Forelimb muscle (tissue), 1 donor: ENCODE measurements at regions not wholly inside any gene's neighbourhood (a gene's known extent, or its start where the extent isn't known, plus 50 kb on each side); places are given as distances from the start of the nearest gene placed in this dataset.
"Not testable (repeated sequence)": the region's sequence is repeated elsewhere in the genome, so short reads cannot be mapped to it uniquely, and the experiment has no call there.

Experiments used
- DNase-seq: peaks from one replicate; pipeline ENCODE4 v3.0.0-alpha.2; 2013; ENCODE audit warnings: low read depth

DNA sequence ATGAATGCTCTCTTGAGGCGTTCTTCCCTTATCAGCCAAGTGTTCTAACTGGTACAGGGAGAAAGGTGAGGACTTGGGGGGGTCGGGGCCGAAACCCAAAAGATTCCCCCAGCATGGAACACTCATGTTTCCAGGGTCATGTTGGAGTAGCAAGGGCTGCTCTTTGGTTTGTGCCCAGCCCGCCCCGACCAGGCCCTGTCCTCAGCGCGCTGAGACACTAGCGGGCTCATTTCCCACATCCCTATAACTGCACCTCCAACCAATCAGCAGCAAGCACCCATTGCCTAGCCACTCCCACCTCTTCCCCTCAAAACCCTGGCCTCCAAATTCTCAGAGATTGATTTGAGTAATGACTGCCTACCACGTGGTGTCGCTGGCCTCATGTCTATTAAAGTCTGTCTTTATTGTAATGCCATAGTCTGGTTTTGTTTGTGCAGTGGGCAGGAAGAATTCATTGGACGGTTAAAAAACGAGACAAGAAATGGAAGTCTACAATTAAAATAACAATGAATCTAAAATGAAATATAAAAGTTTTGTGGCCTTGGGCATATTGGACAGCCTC, 1928.4 kb downstream of the STIM2 start:
- DNase-seq = no peak

GRCh38 chr4:28792917-28793597, 1927.1 kb upstream of the PCDH7 start:
- DNase-seq = no peak

- DNase-seq = no peak
Observed at GRCh38 chr4:28799696-28800095, 1920.5 kb upstream of the PCDH7 start.

DNA sequence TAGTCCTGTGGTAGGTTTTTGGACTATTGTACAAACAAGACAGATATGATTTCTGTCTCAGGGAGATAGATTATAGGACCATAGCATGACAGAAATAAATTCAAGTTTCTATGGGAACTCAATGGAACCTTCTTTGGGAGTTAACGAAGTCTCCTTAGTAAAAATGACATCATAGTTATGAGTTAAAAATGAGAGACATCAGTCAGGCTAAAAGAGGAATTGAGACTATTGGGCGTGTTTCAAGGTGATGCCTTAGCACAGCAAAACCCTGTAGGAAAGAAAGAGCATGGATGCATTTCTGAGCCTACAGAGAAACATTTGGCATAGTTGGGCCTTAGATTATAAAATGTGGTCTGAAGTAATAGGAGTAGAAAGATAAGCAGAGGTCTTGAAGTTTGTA, 1909.1 kb upstream of the PCDH7 start:
- no peak for DNase-seq

GRCh38 chr4:28822163-28822562, 1898.0 kb upstream of the PCDH7 start:
- no peak for DNase-seq

DNA sequence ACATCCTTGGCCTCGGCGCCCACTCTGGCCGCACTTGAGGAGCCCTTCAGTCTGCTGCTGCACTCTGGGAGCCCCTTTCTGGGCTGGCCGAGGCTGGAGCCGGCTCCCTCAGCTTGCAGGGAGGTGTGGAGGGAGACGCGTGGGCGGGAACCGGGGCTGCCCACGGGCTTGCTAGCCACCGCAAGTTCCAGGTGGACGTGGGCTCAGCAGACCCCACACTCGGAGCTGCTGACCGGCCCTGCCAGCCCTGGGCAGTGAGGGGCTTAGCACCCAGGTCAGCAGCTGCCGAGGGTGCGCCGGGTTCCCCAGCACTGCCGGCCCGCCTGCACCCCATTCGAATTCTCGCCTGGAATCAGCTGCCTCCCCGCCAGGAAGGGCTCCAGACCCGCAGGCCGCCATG, 1892.3 kb upstream of the PCDH7 start:
- DNase-seq = no peak

- no peak for DNase-seq
Observed at GRCh38 chr4:28831867-28832266, 1888.3 kb upstream of the PCDH7 start.

GRCh38 chr4:28832444-28832843, 1887.7 kb upstream of the PCDH7 start:
- DNase-seq = no peak

DNA sequence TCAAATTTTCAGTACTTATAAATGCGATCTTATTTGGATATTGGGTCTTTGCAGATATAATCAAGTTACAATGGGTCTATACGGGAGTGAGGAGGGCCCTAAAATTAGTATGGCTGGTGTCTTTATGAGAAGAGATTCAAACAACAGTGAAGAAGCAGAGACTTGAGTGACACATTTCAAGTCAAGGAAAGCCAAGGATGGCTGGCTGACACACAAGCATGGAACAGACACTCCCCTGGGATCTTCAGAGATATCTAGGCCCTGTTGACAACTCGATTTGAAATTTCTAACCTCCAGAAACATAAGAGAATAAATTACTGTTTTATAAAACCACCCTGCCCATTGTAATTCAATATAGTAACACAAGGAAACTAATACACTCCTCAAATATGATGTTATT, 1886.0 kb upstream of the PCDH7 start:
- no peak for DNase-seq

DNA sequence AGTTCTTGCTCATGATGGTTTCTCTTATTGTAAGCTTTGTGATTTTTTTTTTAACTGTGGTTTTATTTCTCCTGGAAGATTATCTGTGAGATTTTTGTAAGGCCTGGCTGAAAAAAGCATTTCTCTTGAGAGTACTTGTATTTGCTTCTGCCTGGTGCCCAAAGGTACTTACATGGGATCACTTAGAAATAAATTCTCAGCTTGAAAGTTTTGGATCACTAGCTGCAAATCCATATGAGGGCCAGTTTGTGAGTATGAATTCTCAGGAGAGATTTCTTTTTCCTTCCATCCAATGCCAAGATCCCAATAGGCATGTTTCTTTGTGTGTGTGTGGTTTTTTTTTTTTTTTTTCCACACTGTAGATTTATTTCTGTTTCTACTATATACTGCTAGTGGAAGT, 1884.7 kb upstream of the PCDH7 start:
- DNase-seq = no peak

- no peak for DNase-seq
Observed at GRCh38 chr4:28842271-28842670, 1877.9 kb upstream of the PCDH7 start.

DNA sequence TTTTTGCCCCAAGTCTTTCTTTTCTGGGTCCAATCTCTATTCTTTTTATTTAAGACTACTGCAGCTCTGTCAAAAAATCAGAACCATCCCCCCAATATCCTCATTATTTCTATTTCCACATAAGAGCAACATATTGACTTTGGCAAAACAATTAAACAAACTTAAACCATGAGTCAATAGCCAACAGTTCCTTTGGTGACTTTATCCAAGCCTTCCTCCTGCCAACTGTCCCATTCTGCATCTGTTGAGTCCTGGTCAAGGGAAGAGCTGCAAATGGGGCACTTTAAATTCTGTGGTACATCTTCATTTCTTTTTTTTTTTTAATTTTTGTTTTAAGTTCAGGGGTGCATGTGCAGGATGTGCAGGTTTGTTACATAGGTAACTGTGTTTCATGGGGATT, 1875.0 kb upstream of the PCDH7 start:
- DNase-seq = no peak

GRCh38 chr4:28857028-28857427, 1863.1 kb upstream of the PCDH7 start:
- DNase-seq = not testable (repeated sequence)

GRCh38 chr4:28868841-28869240, 1851.3 kb upstream of the PCDH7 start:
- DNase-seq = no peak

DNA sequence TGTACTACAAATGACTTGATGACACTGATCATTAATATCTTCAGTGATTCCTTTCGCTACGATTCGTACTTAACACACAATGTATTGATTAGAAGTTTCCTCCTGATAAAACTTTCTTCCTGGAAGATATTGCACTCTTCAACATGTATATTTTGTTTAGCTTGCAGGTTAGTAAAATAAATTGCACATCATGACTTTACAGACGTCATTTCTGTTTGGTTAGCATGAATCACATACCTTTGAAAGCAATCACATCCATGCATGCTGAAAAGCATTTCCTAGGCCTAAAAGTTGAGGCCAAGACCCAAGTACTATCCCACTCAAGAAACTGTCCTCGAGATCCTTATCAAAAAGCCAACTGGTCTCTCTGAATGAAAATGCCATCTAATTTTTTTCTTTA, 1841.0 kb upstream of the PCDH7 start:
- DNase-seq = no peak

- no peak for DNase-seq
Observed at GRCh38 chr4:28879900-28880299, 1840.3 kb upstream of the PCDH7 start.

- DNase-seq = no peak
Observed at GRCh38 chr4:28883211-28883610, 1837.0 kb upstream of the PCDH7 start.

DNA sequence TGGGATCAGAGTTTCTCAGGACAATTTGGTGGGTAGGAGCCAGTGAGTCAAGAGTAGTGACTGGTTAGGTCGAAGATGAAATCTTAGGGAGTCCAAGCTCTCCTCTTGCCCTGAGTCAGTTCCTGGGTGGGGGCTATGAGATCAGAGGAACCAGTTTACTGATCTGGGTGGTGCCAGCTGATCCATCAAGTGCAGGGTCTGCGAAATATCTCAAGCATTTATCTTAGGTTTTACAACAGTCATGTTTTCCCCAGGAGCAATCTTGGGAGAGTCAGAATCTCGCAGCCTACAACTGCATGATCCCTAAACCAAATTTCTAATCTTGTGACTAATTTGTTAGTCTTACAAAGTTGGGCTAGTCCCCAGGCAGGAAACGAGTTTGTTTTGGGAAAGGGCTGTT, 1833.2 kb upstream of the PCDH7 start:
- DNase-seq = no peak

DNA sequence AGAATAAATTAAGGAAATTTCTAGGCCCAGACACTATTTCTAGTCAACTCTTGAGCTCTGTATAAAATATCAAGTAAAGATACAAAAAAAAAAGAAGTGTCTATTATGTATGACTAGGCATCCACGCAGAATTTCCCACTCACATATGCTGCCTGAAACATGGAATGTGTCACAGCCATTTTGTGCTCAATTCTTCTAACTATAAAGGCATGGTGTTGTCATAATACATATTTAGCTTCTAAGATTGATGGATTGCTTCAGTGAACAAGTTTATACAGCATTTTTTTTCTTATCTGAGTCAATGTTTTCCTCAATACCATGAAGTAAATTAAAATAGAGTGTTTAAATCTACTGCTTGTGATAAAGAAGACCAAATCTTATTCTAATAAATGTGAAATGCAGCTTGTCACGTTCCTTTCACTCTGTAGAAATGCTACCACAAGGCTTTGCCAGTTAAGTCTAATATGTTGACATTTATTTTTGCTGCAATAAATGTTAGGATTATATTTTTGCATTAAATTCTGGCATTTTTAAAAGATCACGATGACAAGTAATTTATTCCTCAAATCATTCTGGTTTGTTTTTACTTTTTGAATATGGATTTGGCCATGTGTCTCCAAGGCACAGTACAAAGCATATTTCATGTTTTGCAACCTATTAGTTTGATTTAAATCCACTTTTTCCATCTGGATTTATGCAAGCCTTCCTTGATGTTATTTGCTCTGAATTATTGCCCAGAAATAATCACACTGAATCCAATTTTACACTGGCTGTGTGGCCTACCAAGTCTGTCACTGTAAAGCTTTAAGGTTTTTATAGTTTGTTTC, 1829.0 kb upstream of the PCDH7 start:
- peak; percentile 26 for DNase-seq

GRCh38 chr4:28913466-28913865, 1806.7 kb upstream of the PCDH7 start:
- DNase-seq = no peak

DNA sequence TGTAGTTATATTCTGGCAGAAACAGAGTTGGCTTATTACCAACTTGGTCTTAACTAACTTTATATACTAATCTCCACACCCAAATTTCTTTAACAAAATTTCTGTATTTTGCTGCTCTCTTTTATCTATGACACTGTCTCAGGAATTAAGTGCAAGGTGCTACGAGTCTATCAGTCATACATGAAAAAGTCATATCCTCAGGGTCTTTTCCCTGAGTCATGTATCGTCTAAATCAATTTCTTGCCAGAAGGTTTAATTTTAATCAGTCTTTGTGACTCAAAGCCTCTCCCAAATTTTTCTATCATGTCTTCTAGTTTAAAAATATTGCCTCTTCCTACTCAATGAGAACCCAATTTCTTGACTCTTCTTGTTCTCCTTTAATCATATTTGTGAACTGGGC, 1803.6 kb upstream of the PCDH7 start:
- DNase-seq = no peak

DNA sequence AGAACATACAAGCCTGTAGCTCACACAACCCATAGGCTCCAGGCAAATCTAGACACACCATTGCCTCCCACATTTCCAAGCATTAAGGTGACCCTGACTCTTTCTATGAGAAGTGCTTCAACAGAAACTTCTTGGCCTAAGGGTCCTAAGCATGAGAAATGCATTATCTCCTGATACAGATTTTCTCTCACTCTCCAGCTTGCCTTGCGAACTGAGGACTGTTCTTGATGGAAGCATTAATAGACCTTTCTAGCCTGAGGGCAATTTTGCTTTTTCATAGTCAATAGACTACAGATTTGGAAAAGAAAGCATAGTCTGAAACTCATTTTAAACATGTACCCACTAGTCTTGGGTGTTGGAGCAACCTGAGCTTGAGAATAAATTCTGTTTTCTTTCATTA, 1801.3 kb upstream of the PCDH7 start:
- no peak for DNase-seq

GRCh38 chr4:28921886-28922285, 1798.3 kb upstream of the PCDH7 start:
- DNase-seq = no peak
